ENCODE measurements at regions not wholly inside any gene's neighbourhood (a gene's known extent, or its start where the extent isn't known, plus 50 kb on each side); places are given as distances from the start of the nearest gene placed in this dataset.

- DNase-seq, result no peak
- Histone ChIP-seq H3K9me3 (no peaks in the 10 kb centered on the region), H3K36me3 (no peaks in the 10 kb centered on the region), H3K27me3 (no peaks in the 10 kb centered on the region), H3K4me3 (no peak overlapping the region), H3K4me1 (no peaks in the 10 kb centered on the region), H3K27ac (no peak overlapping the region)
- TF ChIP-seq EP300 (IDR thresholded peaks at IDR 0.05) (no peak), CTCF (IDR thresholded peaks at IDR 0.05) (no peak)
- intact Hi-C loops (cut with DNase I; ENCODE audit: low total_unique reads), result no loop called here
- WGBS, 5 donors, result 61 to 74% (median 69%) methylated on average over 2 of the region's 2 CpGs
Measured at GRCh38 chr6:94394822-94395221, 975.5 kb upstream of the EPHA7 start.

GRCh38 chr6:94389218-94389617, 969.9 kb upstream of the EPHA7 start:
- TF ChIP-seq POLR2AphosphoS5 (IDR thresholded peaks at IDR 0.05), result no peak
- TF ChIP-seq EP300 (IDR thresholded peaks at IDR 0.05), result no peak
- no peak for TF ChIP-seq CTCF (IDR thresholded peaks at IDR 0.05)
- TF ChIP-seq POLR2A (IDR thresholded peaks at IDR 0.05), result no peak
- WGBS, 5 donors, result 55 to 83% (median 70%) methylated on average over 2 of the region's 2 CpGs

GRCh38 chr6:94377835-94378234, 958.5 kb upstream of the EPHA7 start:
- WGBS, 5 donors, result 57 to 77% (median 62%) methylated on average over 1 of the region's 1 CpG
- no peaks in the 10 kb centered on the region for H3K9me3 ChIP-seq
- no peaks in the 10 kb centered on the region for H3K27me3 ChIP-seq
- TF ChIP-seq POLR2A (IDR thresholded peaks at IDR 0.05) (no peak), POLR2AphosphoS5 (IDR thresholded peaks at IDR 0.05) (no peak), EP300 (IDR thresholded peaks at IDR 0.05) (no peak), CTCF (IDR thresholded peaks at IDR 0.05) (no peak)
- H3K4me3 ChIP-seq, result no peak overlapping the region
- DNase-seq, result no peak
- intact Hi-C loops (cut with DNase I; ENCODE audit: low total_unique reads), result no loop called here
- H3K27ac ChIP-seq, result no peak overlapping the region
- H3K36me3 ChIP-seq, result no peaks in the 10 kb centered on the region
- H3K4me1 ChIP-seq, result no peaks in the 10 kb centered on the region

More at GRCh38 chr6:94389218-94389617, 969.9 kb upstream of the EPHA7 start:
- Histone ChIP-seq H3K27ac (no peak overlapping the region), H3K4me1 (no peaks in the 10 kb centered on the region), H3K4me3 (no peak overlapping the region), H3K36me3 (no peaks in the 10 kb centered on the region), H3K27me3 (no peaks in the 10 kb centered on the region), H3K9me3 (no peaks in the 10 kb centered on the region)
- intact Hi-C loops (cut with DNase I; ENCODE audit: low total_unique reads), result no loop called here
- DNase-seq, result no peak

- no peaks in the 10 kb centered on the region for H3K4me1 ChIP-seq
- H3K27me3 ChIP-seq, result no peaks in the 10 kb centered on the region
- H3K36me3 ChIP-seq, result no peaks in the 10 kb centered on the region
- no peak overlapping the region for H3K27ac ChIP-seq
- no peak for DNase-seq
- intact Hi-C loops (cut with DNase I; ENCODE audit: low total_unique reads), result no loop called here
- WGBS, 5 donors, result 82 to 93% (median 91%) methylated on average over 1 of the region's 1 CpG
- TF ChIP-seq CTCF (IDR thresholded peaks at IDR 0.05), result no peak
- TF ChIP-seq POLR2AphosphoS5 (IDR thresholded peaks at IDR 0.05), result no peak
- TF ChIP-seq POLR2A (IDR thresholded peaks at IDR 0.05), result no peak
- no peak for TF ChIP-seq EP300 (IDR thresholded peaks at IDR 0.05)
- H3K4me3 ChIP-seq, result no peak overlapping the region
- no peaks in the 10 kb centered on the region for H3K9me3 ChIP-seq
Measured at GRCh38 chr6:94376876-94377275, 957.5 kb upstream of the EPHA7 start.

- Histone ChIP-seq H3K27ac (no peak overlapping the region), H3K9me3 (no peaks in the 10 kb centered on the region), H3K36me3 (no peaks in the 10 kb centered on the region), H3K4me3 (no peak overlapping the region), H3K4me1 (no peaks in the 10 kb centered on the region), H3K27me3 (no peaks in the 10 kb centered on the region)
- DNase-seq, result peak in 1 of 2 donors; percentile 9
- intact Hi-C loops (cut with DNase I; ENCODE audit: low total_unique reads), result no loop called here
- TF ChIP-seq POLR2AphosphoS5 (IDR thresholded peaks at IDR 0.05) (no peak), POLR2A (IDR thresholded peaks at IDR 0.05) (no peak), CTCF (IDR thresholded peaks at IDR 0.05) (no peak), EP300 (IDR thresholded peaks at IDR 0.05) (no peak)
Measured at GRCh38 chr6:94372229-94372628, 952.9 kb upstream of the EPHA7 start.
